BE2C (cell line): ENCODE measurements at regions not wholly inside any gene's neighbourhood (a gene's known extent, or its start where the extent isn't known, plus 50 kb on each side); places are given as distances from the start of the nearest gene placed in this dataset.
A peak's percentile ranks its signal among the peaks of the same experiment; 100 is the strongest.

Experiments
- DNase-seq: peaks from one replicate; pipeline ENCODE4 v3.0.0-alpha.2; 2020
- H3K27me3 ChIP-seq: fragments of 250-450 bp; sonication (Bioruptor Pico); 2 replicates; pipeline ENCODE4 v1.5.1; 2020; ENCODE audit warnings: mild to moderate bottlenecking
- H3K36me3 ChIP-seq: fragments of 250-450 bp; sonication (Bioruptor Pico); 2 replicates; pipeline ENCODE4 v1.5.1; 2020; ENCODE audit warnings: mild to moderate bottlenecking
- H3K4me1 ChIP-seq: fragments of 250-450 bp; sonication (Bioruptor Pico); 2 replicates; pipeline ENCODE4 v1.5.1; 2020
- H3K4me3 ChIP-seq: 2 replicates; pipeline ENCODE4 v1.5.1; 2011; ENCODE audit warnings: low read depth, low read length
- H3K9me3 ChIP-seq: fragments of 250-450 bp; sonication (Bioruptor Pico); 2 replicates; pipeline ENCODE4 v1.5.1; 2020
- TF ChIP-seq, protein P1 (sequence below): IDR thresholded peaks from 2 replicates; pipeline ENCODE4 v1.5.1; 2012; ENCODE audit warnings: mild to moderate bottlenecking, low read depth, low read length

DNA sequence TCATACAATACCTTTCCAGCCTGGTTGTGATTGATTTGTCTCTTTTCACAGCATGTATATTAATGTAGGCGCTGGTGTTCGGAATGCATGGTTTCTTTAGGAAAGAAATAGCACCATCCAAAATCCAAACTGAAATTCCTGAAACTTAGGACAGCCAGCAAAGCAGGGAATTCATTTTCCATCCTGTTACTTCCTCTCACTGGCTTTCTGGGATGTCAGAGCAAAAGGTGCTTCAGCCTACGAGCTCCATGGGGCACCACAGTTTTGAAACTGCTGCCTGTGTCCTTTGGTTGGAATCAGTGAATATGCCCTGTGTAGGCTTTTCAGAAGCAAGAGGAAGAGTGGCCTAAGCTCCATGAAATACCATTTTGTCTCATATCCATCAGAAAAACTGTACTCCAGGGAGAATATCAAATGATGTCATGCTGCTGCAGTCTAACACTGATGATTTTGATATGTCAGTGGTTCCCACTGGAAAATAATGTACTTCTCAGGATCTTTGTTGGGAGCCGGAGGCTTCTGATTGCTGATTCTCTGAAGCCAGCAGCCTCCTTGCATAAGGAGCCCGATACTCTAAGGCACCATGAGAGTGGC lies 117.8 kb upstream of the SERP2 start:
- no peaks in the 10 kb centered on the region for H3K27me3 ChIP-seq
- peaks cover 24% of the 10 kb centered on the region for H3K4me1 ChIP-seq
- H3K36me3 ChIP-seq: no peaks in the 10 kb centered on the region
- DNase-seq: no peak
- H3K9me3 ChIP-seq: no peaks in the 10 kb centered on the region
- TF ChIP-seq, protein P1, sequence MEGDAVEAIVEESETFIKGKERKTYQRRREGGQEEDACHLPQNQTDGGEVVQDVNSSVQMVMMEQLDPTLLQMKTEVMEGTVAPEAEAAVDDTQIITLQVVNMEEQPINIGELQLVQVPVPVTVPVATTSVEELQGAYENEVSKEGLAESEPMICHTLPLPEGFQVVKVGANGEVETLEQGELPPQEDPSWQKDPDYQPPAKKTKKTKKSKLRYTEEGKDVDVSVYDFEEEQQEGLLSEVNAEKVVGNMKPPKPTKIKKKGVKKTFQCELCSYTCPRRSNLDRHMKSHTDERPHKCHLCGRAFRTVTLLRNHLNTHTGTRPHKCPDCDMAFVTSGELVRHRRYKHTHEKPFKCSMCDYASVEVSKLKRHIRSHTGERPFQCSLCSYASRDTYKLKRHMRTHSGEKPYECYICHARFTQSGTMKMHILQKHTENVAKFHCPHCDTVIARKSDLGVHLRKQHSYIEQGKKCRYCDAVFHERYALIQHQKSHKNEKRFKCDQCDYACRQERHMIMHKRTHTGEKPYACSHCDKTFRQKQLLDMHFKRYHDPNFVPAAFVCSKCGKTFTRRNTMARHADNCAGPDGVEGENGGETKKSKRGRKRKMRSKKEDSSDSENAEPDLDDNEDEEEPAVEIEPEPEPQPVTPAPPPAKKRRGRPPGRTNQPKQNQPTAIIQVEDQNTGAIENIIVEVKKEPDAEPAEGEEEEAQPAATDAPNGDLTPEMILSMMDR: no peak
- no peak overlapping the region for H3K4me3 ChIP-seq

DNA sequence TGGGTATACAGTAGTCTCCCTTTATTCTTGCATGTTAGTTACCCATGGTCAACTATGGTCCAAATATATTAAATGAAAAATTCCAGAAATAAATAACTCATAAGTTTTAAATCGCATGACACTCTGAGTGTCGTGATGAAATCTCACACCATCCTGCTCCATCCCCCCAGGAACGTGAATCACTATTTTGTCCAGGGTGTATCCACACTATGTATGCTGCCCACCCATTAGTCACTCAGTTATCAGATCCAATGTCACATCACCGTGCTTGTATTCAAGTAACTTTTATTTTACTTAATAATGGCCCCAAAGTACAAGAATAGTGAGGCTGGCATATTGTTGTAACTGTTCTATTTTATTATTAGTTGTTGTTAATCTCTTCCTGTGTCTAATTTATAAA lies 115.8 kb upstream of the SERP2 start:
- Histone ChIP-seq H3K4me1 (peaks cover 24% of the 10 kb centered on the region), H3K4me3 (no peak overlapping the region), H3K9me3 (no peaks in the 10 kb centered on the region), H3K27me3 (no peaks in the 10 kb centered on the region), H3K36me3 (no peaks in the 10 kb centered on the region)
- TF ChIP-seq, protein P1: no peak
- DNase-seq: no peak

DNA sequence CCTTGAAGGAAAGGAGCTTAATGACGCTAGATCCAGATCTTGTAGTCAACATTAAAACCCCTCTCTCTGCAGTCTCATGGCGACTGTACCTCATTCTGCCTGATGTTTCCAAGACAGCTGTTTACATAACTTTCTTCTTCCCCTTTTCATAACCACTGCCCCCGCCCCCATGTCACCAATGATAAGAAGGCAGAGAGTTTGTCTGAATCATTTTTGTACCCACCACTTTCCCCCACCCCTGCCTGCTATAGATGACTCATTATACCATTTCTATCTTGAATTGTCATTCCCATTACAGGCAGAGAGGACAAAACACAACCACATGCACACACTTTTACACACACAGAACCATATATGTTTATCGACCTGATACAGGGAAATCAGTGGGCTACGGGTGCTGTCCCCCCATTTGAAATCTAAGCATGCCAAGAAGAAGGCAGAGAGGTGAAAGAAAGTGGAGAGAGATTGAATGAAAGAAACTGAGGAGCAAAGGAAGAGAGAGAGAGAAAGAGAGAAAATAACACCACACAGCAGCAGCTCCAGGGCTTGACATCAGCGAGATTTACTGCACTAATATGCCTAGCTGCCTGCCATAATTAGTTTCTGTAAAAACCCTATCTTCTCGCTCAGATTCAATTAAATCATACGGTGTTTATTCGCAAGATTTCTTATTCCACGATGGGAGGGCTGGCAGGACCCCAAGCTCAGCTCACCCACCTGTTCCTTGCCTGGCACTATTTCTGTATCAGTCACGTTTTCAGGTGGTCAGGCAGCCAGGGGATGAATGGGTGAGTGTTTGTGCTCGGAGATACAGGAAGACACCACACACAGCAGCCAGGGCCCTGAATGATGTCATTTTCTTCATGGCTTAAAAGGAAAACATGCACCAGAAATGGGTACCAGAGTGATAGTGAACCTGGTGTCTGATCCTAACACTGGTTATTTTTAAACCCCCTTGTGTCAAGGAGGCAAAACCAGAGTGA lies 114.3 kb upstream of the SERP2 start:
- peak; percentile 33 for DNase-seq
- no peaks in the 10 kb centered on the region for H3K27me3 ChIP-seq
- H3K9me3 ChIP-seq: no peaks in the 10 kb centered on the region
- TF ChIP-seq, protein P1: no peak
- no peaks in the 10 kb centered on the region for H3K36me3 ChIP-seq
- peak overlapping the region; percentile 34 for H3K4me3 ChIP-seq
- H3K4me1 ChIP-seq: peaks cover 24% of the 10 kb centered on the region

DNA sequence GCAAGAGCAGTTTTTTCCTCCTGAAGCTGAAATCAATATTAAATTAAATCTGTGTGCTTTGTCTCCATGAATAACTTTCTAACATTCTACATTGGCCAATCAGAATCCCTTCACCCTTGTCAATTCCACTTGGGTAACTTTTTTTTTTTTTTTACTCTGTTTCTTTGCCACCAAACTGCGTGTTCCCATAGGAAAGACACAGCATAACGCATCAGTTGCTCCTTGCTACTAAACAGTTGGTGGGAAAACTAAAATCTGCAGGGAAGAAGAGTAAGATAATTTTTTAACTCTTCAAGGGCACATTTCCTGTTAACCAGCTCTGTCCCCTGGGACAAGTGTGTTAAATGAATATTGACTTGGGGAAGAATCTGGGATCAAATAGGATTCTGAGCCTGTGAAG lies 113.3 kb upstream of the SERP2 start:
- no peak for DNase-seq
- H3K27me3 ChIP-seq: no peaks in the 10 kb centered on the region
- H3K9me3 ChIP-seq: no peaks in the 10 kb centered on the region
- H3K36me3 ChIP-seq: no peaks in the 10 kb centered on the region
- no peak overlapping the region for H3K4me3 ChIP-seq
- H3K4me1 ChIP-seq: peaks cover 24% of the 10 kb centered on the region
- TF ChIP-seq, protein P1: no peak

DNA sequence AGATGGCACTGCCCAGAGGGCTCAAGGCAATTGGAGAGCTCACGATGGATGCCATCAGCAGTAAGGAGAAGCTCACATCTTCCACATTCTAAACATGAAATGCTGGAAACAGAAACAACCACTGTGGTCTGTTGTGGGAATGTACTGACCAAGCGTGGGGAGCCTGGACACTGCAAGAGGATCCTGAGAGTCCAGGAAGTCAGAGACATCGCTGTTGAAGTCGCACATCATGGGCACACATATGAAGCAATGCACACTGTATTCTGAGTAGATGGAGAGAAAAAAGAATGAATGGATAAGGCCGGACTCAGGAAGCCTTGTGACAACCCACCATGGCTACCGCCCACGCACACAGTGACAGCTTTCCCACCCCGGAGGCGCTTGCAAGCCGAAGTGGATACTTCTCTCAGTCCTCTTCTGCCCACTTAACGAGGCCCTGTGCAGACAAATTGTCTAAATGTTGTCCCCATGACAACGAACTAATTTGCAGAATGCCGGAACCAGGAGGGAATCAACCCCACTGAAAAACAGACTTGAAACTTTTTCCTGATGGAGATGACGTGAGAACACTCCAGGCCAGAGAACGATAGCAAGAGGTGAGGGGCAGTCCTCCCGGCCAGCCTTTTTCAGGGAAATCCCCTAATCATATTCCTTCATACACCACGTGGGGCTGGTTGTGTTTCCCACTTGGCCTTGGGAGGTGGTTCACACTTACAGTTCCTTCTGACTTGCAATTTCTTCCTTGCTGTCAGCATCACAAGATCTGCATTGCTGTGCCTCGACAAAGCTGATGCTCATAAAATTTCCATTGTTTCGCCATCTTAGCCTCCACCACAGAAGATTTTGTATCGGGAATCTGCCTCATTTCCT lies 109.6 kb upstream of the SERP2 start:
- Histone ChIP-seq H3K4me3 (no peak overlapping the region), H3K4me1 (peaks cover 17% of the 10 kb centered on the region), H3K9me3 (no peaks in the 10 kb centered on the region), H3K27me3 (no peaks in the 10 kb centered on the region), H3K36me3 (no peaks in the 10 kb centered on the region)
- DNase-seq: no peak
- TF ChIP-seq, protein P1: no peak
